ENCODE measurements at regions not wholly inside any gene's neighbourhood (a gene's known extent, or its start where the extent isn't known, plus 50 kb on each side); places are given as distances from the start of the nearest gene placed in this dataset.

- Histone ChIP-seq H3K27me3 (ENCODE audit: insufficient read depth, low read length, poor library complexity, severe bottlenecking) (no peaks in the 10 kb centered on the region), H3K36me3 (ENCODE audit: insufficient read depth, low read length) (no peaks in the 10 kb centered on the region), H3K4me1 (ENCODE audit: insufficient read depth, low read length, poor library complexity, severe bottlenecking) (no peaks in the 10 kb centered on the region), H3K9me3 (ENCODE audit: insufficient read depth, low read depth, low read length) (no peaks in the 10 kb centered on the region), H3K9me2 (replicated peaks; ENCODE audit: low read depth, low read length) (no peaks in the 10 kb centered on the region), H3K4me2 (ENCODE audit: low read depth, low read length, poor library complexity, severe bottlenecking) (no peak overlapping the region), H2AFZ (ENCODE audit: low read length) (no peak overlapping the region), H3K4me3 (ENCODE audit: low read length, poor library complexity, severe bottlenecking) (no peak overlapping the region), H4K20me1 (ENCODE audit: insufficient read depth, low read length, poor library complexity, severe bottlenecking) (no peaks in the 10 kb centered on the region), H3K9ac (ENCODE audit: low read depth, low read length, poor library complexity, severe bottlenecking) (no peak overlapping the region), H3F3A (ENCODE audit: low read depth) (no peaks in the 10 kb centered on the region), H3K79me2 (ENCODE audit: insufficient read depth, low read length) (no peaks in the 10 kb centered on the region)
- TF ChIP-seq CTCF (conservative IDR thresholded peaks at IDR 0.05; ENCODE audit: low read length) (no peak), EZH2phosphoT487 (IDR thresholded peaks at IDR 0.05; ENCODE audit: borderline replicate concordance) (no peak)
These were observed 171.6 kb downstream of the ZIC5 start for GRCh38 chr13:99800011-99800410.

GRCh38 chr13:99798756-99799155 is 172.8 kb downstream of the ZIC5 start:
- no peaks in the 10 kb centered on the region for H4K20me1 ChIP-seq (ENCODE audit: insufficient read depth, low read length, poor library complexity, severe bottlenecking)
- no peak overlapping the region for H3K9ac ChIP-seq (ENCODE audit: low read depth, low read length, poor library complexity, severe bottlenecking)
- H3K4me3 ChIP-seq (ENCODE audit: low read length, poor library complexity, severe bottlenecking): no peak overlapping the region
- no peaks in the 10 kb centered on the region for H3F3A ChIP-seq (ENCODE audit: low read depth)
- H3K79me2 ChIP-seq (ENCODE audit: insufficient read depth, low read length): no peaks in the 10 kb centered on the region
- no peak for TF ChIP-seq EZH2phosphoT487 (IDR thresholded peaks at IDR 0.05; ENCODE audit: borderline replicate concordance)
- TF ChIP-seq CTCF (conservative IDR thresholded peaks at IDR 0.05; ENCODE audit: low read length): no peak
- H3K36me3 ChIP-seq (ENCODE audit: insufficient read depth, low read length): no peaks in the 10 kb centered on the region
- H3K4me1 ChIP-seq (ENCODE audit: insufficient read depth, low read length, poor library complexity, severe bottlenecking): no peaks in the 10 kb centered on the region
- H3K9me2 ChIP-seq (replicated peaks; ENCODE audit: low read depth, low read length): no peaks in the 10 kb centered on the region
- no peak overlapping the region for H3K4me2 ChIP-seq (ENCODE audit: low read depth, low read length, poor library complexity, severe bottlenecking)
- no peak overlapping the region for H2AFZ ChIP-seq (ENCODE audit: low read length)
- no peaks in the 10 kb centered on the region for H3K9me3 ChIP-seq (ENCODE audit: insufficient read depth, low read depth, low read length)
- H3K27me3 ChIP-seq (ENCODE audit: insufficient read depth, low read length, poor library complexity, severe bottlenecking): no peaks in the 10 kb centered on the region

- Histone ChIP-seq H4K20me1 (ENCODE audit: insufficient read depth, low read length, poor library complexity, severe bottlenecking) (no peaks in the 10 kb centered on the region), H3K36me3 (ENCODE audit: insufficient read depth, low read length) (no peaks in the 10 kb centered on the region), H3K4me3 (ENCODE audit: low read length, poor library complexity, severe bottlenecking) (no peak overlapping the region), H3K4me2 (ENCODE audit: low read depth, low read length, poor library complexity, severe bottlenecking) (no peak overlapping the region), H3K9me3 (ENCODE audit: insufficient read depth, low read depth, low read length) (no peaks in the 10 kb centered on the region), H3K9me2 (replicated peaks; ENCODE audit: low read depth, low read length) (no peaks in the 10 kb centered on the region), H3K79me2 (ENCODE audit: insufficient read depth, low read length) (no peaks in the 10 kb centered on the region), H2AFZ (ENCODE audit: low read length) (no peak overlapping the region), H3K4me1 (ENCODE audit: insufficient read depth, low read length, poor library complexity, severe bottlenecking) (no peaks in the 10 kb centered on the region), H3K27me3 (ENCODE audit: insufficient read depth, low read length, poor library complexity, severe bottlenecking) (no peaks in the 10 kb centered on the region), H3K9ac (ENCODE audit: low read depth, low read length, poor library complexity, severe bottlenecking) (no peak overlapping the region), H3F3A (ENCODE audit: low read depth) (no peaks in the 10 kb centered on the region)
- TF ChIP-seq EZH2phosphoT487 (IDR thresholded peaks at IDR 0.05; ENCODE audit: borderline replicate concordance): no peak
- TF ChIP-seq CTCF (conservative IDR thresholded peaks at IDR 0.05; ENCODE audit: low read length): no peak
These were observed 173.9 kb downstream of the ZIC5 start for GRCh38 chr13:99797691-99798090.

Data from Loucy (cell line).